Choroid plexus epithelial cell (primary cell): ENCODE measurements at regions not wholly inside any gene's neighbourhood (a gene's known extent, or its start where the extent isn't known, plus 50 kb on each side); places are given as distances from the start of the nearest gene placed in this dataset.
"Not testable (repeated sequence)": the region's sequence is repeated elsewhere in the genome, so short reads cannot be mapped to it uniquely, and the experiment has no call there.

Experiments
- DNase-seq: peaks from one replicate; pipeline ENCODE4 v3.0.0-alpha.2; 2010; ENCODE audit warnings: low read depth
- H3K4me3 ChIP-seq: 2 replicates; pipeline ENCODE4 v1.5.1; 2011; ENCODE audit warnings: low read depth, mild to moderate bottlenecking, control low read depth, low read length, moderate library complexity
- TF ChIP-seq, protein P1 (sequence below): conservative IDR thresholded peaks from 2 replicates; pipeline ENCODE4 v1.5.1; 2011; ENCODE audit warnings: low read depth, mild to moderate bottlenecking, control low read depth, inconsistent platforms, low read length, moderate library complexity

DNA sequence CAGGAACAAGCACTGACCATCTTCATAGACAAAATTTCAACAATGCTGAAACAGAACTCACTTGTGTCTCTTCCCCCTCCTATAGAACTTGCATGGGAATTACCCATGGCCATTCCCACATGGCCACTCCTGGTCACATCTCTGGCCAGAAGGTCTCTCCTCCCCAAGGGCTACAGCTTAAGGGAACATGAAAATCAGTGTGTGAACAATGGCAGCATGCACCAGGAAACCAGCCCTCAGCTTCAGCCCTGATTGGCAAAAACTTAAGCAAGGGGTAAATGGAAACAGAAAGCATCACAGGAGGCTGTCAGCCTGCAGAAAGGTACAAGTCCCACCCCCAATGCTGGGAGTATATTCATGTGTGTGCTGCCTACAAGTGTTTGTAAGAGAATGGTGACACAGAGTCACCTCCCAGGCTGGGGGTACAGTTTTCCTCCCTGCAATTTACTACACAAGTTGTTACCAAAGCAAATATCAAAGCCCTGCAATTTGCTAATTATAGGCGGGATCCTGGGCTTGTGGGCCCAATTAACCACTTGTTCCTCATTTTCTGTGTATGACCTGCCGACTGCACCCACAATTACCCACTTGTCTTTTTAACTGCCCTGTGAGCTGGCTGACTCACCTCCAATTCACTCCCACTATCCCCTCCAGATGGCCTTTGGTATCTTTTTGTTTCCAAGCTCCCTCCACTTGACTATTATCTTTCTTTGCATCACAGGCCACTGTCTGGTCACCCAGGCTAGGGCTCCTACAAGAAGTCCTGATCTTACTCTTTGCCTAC is 84.4 kb upstream of the HES1 start:
- TF ChIP-seq, protein P1, sequence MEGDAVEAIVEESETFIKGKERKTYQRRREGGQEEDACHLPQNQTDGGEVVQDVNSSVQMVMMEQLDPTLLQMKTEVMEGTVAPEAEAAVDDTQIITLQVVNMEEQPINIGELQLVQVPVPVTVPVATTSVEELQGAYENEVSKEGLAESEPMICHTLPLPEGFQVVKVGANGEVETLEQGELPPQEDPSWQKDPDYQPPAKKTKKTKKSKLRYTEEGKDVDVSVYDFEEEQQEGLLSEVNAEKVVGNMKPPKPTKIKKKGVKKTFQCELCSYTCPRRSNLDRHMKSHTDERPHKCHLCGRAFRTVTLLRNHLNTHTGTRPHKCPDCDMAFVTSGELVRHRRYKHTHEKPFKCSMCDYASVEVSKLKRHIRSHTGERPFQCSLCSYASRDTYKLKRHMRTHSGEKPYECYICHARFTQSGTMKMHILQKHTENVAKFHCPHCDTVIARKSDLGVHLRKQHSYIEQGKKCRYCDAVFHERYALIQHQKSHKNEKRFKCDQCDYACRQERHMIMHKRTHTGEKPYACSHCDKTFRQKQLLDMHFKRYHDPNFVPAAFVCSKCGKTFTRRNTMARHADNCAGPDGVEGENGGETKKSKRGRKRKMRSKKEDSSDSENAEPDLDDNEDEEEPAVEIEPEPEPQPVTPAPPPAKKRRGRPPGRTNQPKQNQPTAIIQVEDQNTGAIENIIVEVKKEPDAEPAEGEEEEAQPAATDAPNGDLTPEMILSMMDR = no peak
- no peak for DNase-seq
- no peak overlapping the region for H3K4me3 ChIP-seq

DNA sequence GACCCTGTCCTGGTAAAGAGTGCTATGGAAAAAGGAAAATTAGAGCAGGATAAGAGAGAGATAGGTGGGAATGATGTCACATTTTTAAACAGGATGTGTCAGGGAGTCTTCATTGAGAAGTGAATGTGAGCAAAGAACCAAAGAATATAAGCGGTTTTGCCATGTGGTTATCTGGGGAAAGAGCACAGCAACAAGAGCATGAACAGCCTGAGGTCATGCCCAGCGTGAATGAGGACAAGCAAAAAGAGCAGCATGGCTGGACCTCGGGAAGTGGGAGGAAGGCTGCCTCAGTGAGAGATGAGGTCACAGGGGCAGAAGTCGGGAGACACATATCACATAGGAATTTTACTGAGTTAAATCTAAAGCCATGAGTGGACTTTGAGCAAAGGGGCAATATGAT is 82.8 kb upstream of the HES1 start:
- DNase-seq = no peak
- H3K4me3 ChIP-seq = no peak overlapping the region
- TF ChIP-seq, protein P1 = no peak

DNA sequence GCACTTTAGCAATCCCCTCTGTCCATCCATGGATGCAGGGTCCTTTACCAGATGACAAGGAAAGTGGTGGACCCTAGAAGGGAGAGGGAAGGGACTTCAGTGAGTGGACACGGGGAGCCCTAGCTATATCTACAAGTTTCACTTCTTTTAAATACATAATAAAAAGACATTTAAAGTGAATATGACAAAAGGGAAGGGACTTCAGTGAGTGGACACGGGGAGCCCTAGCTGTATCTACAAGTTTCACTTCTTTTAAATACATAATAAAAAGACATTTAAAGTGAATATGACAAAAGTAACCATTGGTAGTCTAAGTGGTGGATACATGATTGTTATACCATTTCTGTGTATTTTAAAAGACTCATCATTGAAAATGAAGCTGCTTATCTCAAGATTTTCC is 81.9 kb upstream of the HES1 start:
- no peak overlapping the region for H3K4me3 ChIP-seq
- TF ChIP-seq, protein P1 = no peak
- DNase-seq = no peak

DNA sequence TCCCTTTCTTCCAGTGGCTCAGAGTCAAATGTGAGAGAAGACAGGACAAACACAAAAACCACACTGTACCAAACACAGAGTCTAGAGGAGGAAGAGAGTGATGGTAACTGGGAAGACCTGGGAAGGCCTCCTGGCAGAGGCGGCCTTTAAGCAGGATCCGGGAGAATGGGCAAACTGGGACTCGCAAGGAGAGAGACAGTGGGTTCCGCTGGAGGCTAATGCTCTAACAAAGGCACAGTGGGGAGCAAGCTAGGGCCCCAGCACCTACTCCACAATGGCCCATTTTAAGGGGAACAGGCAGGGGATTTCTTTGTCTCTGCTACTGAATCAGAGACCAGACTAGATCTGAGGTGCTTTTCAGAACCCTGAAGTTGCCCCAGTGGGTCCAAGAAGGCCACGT is 81.4 kb upstream of the HES1 start:
- no peak overlapping the region for H3K4me3 ChIP-seq
- DNase-seq = no peak
- TF ChIP-seq, protein P1 = no peak

DNA sequence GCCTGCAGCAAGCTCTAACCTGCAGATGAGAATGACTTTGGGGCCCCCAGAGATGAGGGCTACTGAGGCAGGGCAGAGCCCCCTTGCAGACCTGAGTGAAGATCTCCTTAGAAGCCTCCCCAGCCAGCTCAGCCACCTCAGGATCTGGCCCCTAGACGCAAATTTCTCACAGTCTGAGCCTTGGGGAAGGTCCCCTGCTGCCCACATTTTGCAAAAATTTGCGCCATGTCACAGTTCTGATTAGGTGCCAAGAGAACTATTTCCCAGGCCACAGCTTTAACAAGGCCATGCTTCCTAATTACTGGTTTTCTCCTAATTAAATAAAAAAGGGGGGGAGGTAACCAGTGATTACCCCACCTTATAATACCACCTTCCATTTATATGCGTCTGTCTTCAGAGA is 81.0 kb upstream of the HES1 start:
- DNase-seq = no peak
- H3K4me3 ChIP-seq = no peak overlapping the region
- TF ChIP-seq, protein P1 = no peak

DNA sequence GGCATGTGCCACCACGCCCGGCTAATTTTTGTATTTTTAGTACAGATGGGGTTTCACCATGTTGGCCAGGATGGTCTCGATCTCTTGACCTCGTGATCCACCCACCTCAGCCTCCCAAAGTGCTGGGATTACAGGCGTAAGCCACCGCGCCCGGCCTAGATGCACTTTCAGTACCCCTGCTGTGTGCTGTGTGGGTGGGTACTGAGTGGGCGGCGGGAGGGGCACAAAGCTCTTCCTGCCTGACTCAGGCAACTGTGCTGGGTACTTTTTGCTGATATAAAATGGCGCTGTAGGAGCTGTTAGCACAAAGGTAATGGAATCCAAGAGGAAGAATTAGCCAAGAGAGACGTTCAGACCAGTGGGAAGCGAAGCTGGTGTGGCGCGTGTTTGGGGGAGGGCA is 79.6 kb upstream of the HES1 start:
- not testable (repeated sequence) for DNase-seq, H3K4me3 ChIP-seq

DNA sequence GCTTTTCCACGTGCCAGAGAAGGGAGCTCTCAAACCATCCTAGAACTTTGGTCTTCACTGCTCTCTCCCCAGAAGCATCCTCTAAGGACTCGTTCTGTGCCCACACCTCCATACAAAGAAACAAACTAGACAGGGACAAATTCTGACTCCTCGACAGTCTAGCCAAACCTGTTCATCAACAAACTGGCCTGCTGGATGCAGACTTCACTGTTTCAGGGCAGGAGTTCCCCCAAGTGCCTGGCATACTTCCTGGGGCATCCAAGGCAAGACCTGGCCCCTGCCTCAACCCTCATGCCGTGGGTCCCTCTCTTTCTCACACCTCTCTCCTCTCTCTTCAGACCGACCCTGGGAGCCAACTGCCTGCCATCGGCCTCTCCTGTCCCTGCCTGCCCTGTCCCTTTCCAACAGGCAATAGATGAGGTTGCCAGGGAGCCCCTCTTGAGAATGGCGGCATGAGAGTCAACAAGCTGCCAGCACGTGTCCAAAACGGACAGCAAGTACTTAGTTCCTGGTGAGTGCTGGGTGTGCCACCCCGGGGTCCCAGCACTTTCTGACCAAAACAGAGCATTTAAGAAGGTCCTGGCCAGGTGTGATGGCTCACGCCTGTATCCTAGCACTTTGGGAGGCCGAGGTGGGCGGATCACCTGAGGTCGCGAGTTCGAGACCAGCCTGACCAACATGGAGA is 79.1 kb upstream of the HES1 start:
- TF ChIP-seq, protein P1 = no peak
- no peak overlapping the region for H3K4me3 ChIP-seq
- no peak for DNase-seq
